ENCODE measurements at regions not wholly inside any gene's neighbourhood (a gene's known extent, or its start where the extent isn't known, plus 50 kb on each side); places are given as distances from the start of the nearest gene placed in this dataset.

DNA sequence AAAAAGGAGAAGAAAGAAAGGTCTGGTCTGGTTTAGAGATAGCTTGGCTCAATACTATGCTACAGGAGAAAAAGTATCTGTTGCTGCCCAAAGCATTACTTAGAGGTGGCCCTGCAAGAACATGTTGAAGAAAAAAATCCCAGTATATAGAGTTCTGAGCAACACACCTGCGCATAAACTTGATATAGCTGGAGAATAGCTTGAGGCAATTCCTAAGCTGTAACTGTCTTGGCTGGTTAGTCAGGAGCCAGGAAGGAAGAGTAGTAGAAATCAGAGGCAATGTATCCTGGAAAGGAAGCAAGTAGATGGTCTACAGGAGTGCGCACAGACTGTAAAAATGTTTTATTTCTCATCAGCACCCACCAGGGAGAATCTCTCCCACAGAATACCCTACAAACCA is 209.7 kb downstream of the SLITRK1 start:
- H3K27ac Mint-ChIP-seq, result no peak overlapping the region
- Histone ChIP-seq H3K4me1 (ENCODE audit: control insufficient read depth in 1 of 2, insufficient read depth in 2 of 2, low read length in 2 of 2) (no peaks in the 10 kb centered on the region), H3K4me2 (replicated peaks; ENCODE audit: extremely low read depth, low read length, poor library complexity, severe bottlenecking) (no peak overlapping the region), H3K9ac (ENCODE audit: insufficient read depth, low read length, poor library complexity, severe bottlenecking) (no peak overlapping the region), H3K9me3 (replicated peaks in 1 of 2; ENCODE audit: control insufficient read depth in 1 of 2, insufficient read depth in 1 of 2, low read length in 2 of 2) (peaks cover 22 to 26% of the 10 kb centered on the region in 2 donors), H4K20me1 (ENCODE audit: insufficient read depth, low read length) (no peaks in the 10 kb centered on the region), H3K36me3 (replicated peaks in 1 of 2; ENCODE audit: control insufficient read depth in 1 of 2, insufficient read depth in 2 of 2, low read length in 2 of 2) (no peaks in the 10 kb centered on the region), H3K27me3 (ENCODE audit: control insufficient read depth in 2 of 2, insufficient read depth in 2 of 2, low read length in 2 of 2) (no peaks in the 10 kb centered on the region), H3K27ac (ENCODE audit: low read depth in 1 of 2, low read length in 2 of 2) (no peak overlapping the region), H2AFZ (ENCODE audit: insufficient read depth, low read depth, low read length, poor library complexity, severe bottlenecking) (no peak overlapping the region), H3K79me2 (ENCODE audit: insufficient read depth, low read length) (no peaks in the 10 kb centered on the region), H3K4me3 (replicated peaks in 1 of 3; ENCODE audit: low read depth in 2 of 3, low read length in 3 of 3) (no peak overlapping the region)
- no peaks in the 10 kb centered on the region for H3K4me1 Mint-ChIP-seq
- peaks cover 6 to 35% (median 18%) of the 10 kb centered on the region in 7 donors for H3K9me3 Mint-ChIP-seq
- no peak for DNase-seq
- 100% methylated on average over 1 of the region's 2 CpGs for WGBS (ENCODE audit: insufficient coverage)
- H3K27me3 Mint-ChIP-seq (ENCODE audit: low read depth in 3 of 3), result no peaks in the 10 kb centered on the region
- intact Hi-C loops (cut with micrococcal nuclease), result no loop called here
- TF ChIP-seq, protein P1, sequence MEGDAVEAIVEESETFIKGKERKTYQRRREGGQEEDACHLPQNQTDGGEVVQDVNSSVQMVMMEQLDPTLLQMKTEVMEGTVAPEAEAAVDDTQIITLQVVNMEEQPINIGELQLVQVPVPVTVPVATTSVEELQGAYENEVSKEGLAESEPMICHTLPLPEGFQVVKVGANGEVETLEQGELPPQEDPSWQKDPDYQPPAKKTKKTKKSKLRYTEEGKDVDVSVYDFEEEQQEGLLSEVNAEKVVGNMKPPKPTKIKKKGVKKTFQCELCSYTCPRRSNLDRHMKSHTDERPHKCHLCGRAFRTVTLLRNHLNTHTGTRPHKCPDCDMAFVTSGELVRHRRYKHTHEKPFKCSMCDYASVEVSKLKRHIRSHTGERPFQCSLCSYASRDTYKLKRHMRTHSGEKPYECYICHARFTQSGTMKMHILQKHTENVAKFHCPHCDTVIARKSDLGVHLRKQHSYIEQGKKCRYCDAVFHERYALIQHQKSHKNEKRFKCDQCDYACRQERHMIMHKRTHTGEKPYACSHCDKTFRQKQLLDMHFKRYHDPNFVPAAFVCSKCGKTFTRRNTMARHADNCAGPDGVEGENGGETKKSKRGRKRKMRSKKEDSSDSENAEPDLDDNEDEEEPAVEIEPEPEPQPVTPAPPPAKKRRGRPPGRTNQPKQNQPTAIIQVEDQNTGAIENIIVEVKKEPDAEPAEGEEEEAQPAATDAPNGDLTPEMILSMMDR (IDR thresholded peaks at IDR 0.05), result no peak
- H3K4me3 Mint-ChIP-seq, result no peak overlapping the region
- H3K36me3 Mint-ChIP-seq, result no peaks in the 10 kb centered on the region

DNA sequence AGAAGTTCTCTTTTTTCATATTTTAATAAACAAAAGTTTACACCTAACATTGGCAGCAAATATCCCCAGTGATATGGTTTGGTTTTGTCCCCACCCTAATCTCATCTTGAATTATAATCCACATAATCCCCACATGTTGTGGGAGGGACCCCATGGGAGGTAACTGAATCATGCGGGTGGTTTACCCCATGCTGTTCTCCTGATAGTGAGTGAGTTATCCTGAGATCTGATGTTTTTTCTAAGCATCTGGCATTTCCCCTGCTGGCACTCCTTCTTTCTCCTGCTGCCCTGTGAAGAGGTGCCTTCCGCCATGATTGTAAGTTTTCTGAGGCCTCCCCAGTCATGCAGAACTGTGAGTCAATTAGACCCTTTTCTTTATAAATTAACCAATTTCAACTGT is 214.7 kb downstream of the SLITRK1 start:
- H3K36me3 ChIP-seq (replicated peaks in 1 of 2; ENCODE audit: control insufficient read depth in 1 of 2, insufficient read depth in 2 of 2, low read length in 2 of 2), result no peaks in the 10 kb centered on the region
- H3K27ac Mint-ChIP-seq, result no peak overlapping the region
- TF ChIP-seq, protein P1 (IDR thresholded peaks at IDR 0.05), result no peak
- no peaks in the 10 kb centered on the region for H3K27me3 Mint-ChIP-seq (ENCODE audit: low read depth in 3 of 3)
- H3K79me2 ChIP-seq (ENCODE audit: insufficient read depth, low read length), result no peaks in the 10 kb centered on the region
- peaks cover 0 to 19% (median 10%) of the 10 kb centered on the region in 7 donors for H3K9me3 Mint-ChIP-seq
- no CpG with 5 or more reads among the region's 2 CpGs for WGBS (ENCODE audit: insufficient coverage)
- no peak for DNase-seq
- H3K9ac ChIP-seq (ENCODE audit: insufficient read depth, low read length, poor library complexity, severe bottlenecking), result no peak overlapping the region
- H3K4me3 ChIP-seq (replicated peaks in 1 of 3; ENCODE audit: low read depth in 2 of 3, low read length in 3 of 3), result no peak overlapping the region
- no peak overlapping the region for H3K4me3 Mint-ChIP-seq
- H3K27me3 ChIP-seq (ENCODE audit: control insufficient read depth in 2 of 2, insufficient read depth in 2 of 2, low read length in 2 of 2), result no peaks in the 10 kb centered on the region
- no peaks in the 10 kb centered on the region for H3K4me1 Mint-ChIP-seq
- no peaks in the 10 kb centered on the region for H4K20me1 ChIP-seq (ENCODE audit: insufficient read depth, low read length)
- no peaks in the 10 kb centered on the region for H3K4me1 ChIP-seq (ENCODE audit: control insufficient read depth in 1 of 2, insufficient read depth in 2 of 2, low read length in 2 of 2)
- H2AFZ ChIP-seq (ENCODE audit: insufficient read depth, low read depth, low read length, poor library complexity, severe bottlenecking), result no peak overlapping the region
- no peak overlapping the region for H3K4me2 ChIP-seq (replicated peaks; ENCODE audit: extremely low read depth, low read length, poor library complexity, severe bottlenecking)
- no peaks in the 10 kb centered on the region for H3K36me3 Mint-ChIP-seq
- intact Hi-C loops (cut with micrococcal nuclease), result no loop called here
- no peak overlapping the region for H3K27ac ChIP-seq (ENCODE audit: low read depth in 1 of 2, low read length in 2 of 2)
- H3K9me3 ChIP-seq (replicated peaks in 1 of 2; ENCODE audit: control insufficient read depth in 1 of 2, insufficient read depth in 1 of 2, low read length in 2 of 2), result peaks cover 8 to 25% of the 10 kb centered on the region in 2 donors

Data from CD14-positive monocyte (primary cell).